ENCODE measurements at regions not wholly inside any gene's neighbourhood (a gene's known extent, or its start where the extent isn't known, plus 50 kb on each side); places are given as distances from the start of the nearest gene placed in this dataset.

GRCh38 chr1:188240772-188241406, 1412.1 kb downstream of the PLA2G4A start:
- no peaks in the 10 kb centered on the region for H3K9me3 ChIP-seq (ENCODE audit: control insufficient read depth in 4 of 4, low read length in 3 of 4)
- H3K9ac ChIP-seq (ENCODE audit: low read depth in 1 of 2, low read length in 2 of 2) = no peak overlapping the region
- H3K4me3 ChIP-seq (ENCODE audit: low read depth in 1 of 3, low read length in 3 of 3) = no peak overlapping the region
- H3K4me1 ChIP-seq (ENCODE audit: control insufficient read depth in 4 of 4, insufficient read depth in 4 of 4, low read length in 3 of 4) = no peaks in the 10 kb centered on the region
- H3K36me3 ChIP-seq (ENCODE audit: control insufficient read depth in 4 of 4, insufficient read depth in 3 of 4, low read depth in 1 of 4, low read length in 3 of 4) = no peaks in the 10 kb centered on the region
- no peak overlapping the region for H3K27ac ChIP-seq (ENCODE audit: low read depth in 1 of 2, low read length in 2 of 2)
- 68% methylated on average over 3 of the region's 3 CpGs for WGBS
- TF ChIP-seq NR2F2 (IDR thresholded peaks at IDR 0.05) (no peak), EGR1 (IDR thresholded peaks at IDR 0.05; ENCODE audit: low read depth in 2 of 2) (no peak), RXRA (IDR thresholded peaks at IDR 0.05) (no peak), ATF3 (IDR thresholded peaks at IDR 0.05) (no peak), ZBTB33 (IDR thresholded peaks at IDR 0.05) (no peak), CTCF (IDR thresholded peaks at IDR 0.05; ENCODE audit: low read depth, low read length, missing input control) (no peak), GABPA (IDR thresholded peaks at IDR 0.05 in 1 of 2, conservative IDR thresholded peaks at IDR 0.05 in 1 of 2) (no peak), RAD21 (IDR thresholded peaks at IDR 0.05) (no peak), HNF4A (conservative IDR thresholded peaks at IDR 0.05) (no peak), TAF1 (conservative IDR thresholded peaks at IDR 0.05) (no peak), FOXA1 (IDR thresholded peaks at IDR 0.05) (no peak), FOXA2 (IDR thresholded peaks at IDR 0.05) (no peak), JUND (IDR thresholded peaks at IDR 0.05) (no peak), SP1 (IDR thresholded peaks at IDR 0.05) (no peak)
- no peak for DNase-seq (ENCODE audit: low spot score)
- no peaks in the 10 kb centered on the region for H3K27me3 ChIP-seq (ENCODE audit: control insufficient read depth in 4 of 4, insufficient read depth in 4 of 4, low read length in 3 of 4)

- WGBS = 65% methylated on average over 4 of the region's 4 CpGs
- Histone ChIP-seq H3K36me3 (ENCODE audit: control insufficient read depth in 4 of 4, insufficient read depth in 3 of 4, low read depth in 1 of 4, low read length in 3 of 4) (no peaks in the 10 kb centered on the region), H3K27ac (ENCODE audit: low read depth in 1 of 2, low read length in 2 of 2) (no peak overlapping the region), H3K27me3 (ENCODE audit: control insufficient read depth in 4 of 4, insufficient read depth in 4 of 4, low read length in 3 of 4) (no peaks in the 10 kb centered on the region), H3K4me3 (ENCODE audit: low read depth in 1 of 3, low read length in 3 of 3) (no peak overlapping the region), H3K9ac (ENCODE audit: low read depth in 1 of 2, low read length in 2 of 2) (no peak overlapping the region), H3K4me1 (ENCODE audit: control insufficient read depth in 4 of 4, insufficient read depth in 4 of 4, low read length in 3 of 4) (no peaks in the 10 kb centered on the region), H3K9me3 (ENCODE audit: control insufficient read depth in 4 of 4, low read length in 3 of 4) (no peaks in the 10 kb centered on the region)
- DNase-seq (ENCODE audit: low spot score) = no peak
- no peak for TF ChIP-seq ATF3 (IDR thresholded peaks at IDR 0.05)
- no peak for TF ChIP-seq YY1 (IDR thresholded peaks at IDR 0.05)
- TF ChIP-seq SP1 (IDR thresholded peaks at IDR 0.05) = no peak
- no peak for TF ChIP-seq FOXA2 (IDR thresholded peaks at IDR 0.05)
These were observed 1412.9 kb downstream of the PLA2G4A start for GRCh38 chr1:188241629-188242028.

Measured in liver (tissue), 8 donors.